Gastrocnemius medialis (tissue), 4 donors: ENCODE measurements at regions not wholly inside any gene's neighbourhood (a gene's known extent, or its start where the extent isn't known, plus 50 kb on each side); places are given as distances from the start of the nearest gene placed in this dataset.

ENCODE experiments used
- POLR2A ChIP-seq, 2 donors: fragments of 450-650 bp; IDR thresholded peaks; one replicate each; pipeline ENCODE4 v1.6.1; 2017; ENCODE audit warnings: antibody characterized with exemption in 2 of 2, mild to moderate bottlenecking in 2 of 2, moderate library complexity in 2 of 2
- TF ChIP-seq, protein P1 (sequence below), 5 experiments: fragments of 450-650 bp in 3 of 5; fragments of 200-600 bp in 2 of 5; sonication (generic) in 2 of 5; IDR thresholded peaks in 4 of 5; conservative IDR thresholded peaks in 1 of 5; 1 replicate in 4 of 5; 2 replicates in 1 of 5; pipeline ENCODE4 v1.5.1; 2016 to 2019; ENCODE audit warnings: antibody characterized with exemption in 5 of 5, mild to moderate bottlenecking in 3 of 5, moderate library complexity in 3 of 5

DNA sequence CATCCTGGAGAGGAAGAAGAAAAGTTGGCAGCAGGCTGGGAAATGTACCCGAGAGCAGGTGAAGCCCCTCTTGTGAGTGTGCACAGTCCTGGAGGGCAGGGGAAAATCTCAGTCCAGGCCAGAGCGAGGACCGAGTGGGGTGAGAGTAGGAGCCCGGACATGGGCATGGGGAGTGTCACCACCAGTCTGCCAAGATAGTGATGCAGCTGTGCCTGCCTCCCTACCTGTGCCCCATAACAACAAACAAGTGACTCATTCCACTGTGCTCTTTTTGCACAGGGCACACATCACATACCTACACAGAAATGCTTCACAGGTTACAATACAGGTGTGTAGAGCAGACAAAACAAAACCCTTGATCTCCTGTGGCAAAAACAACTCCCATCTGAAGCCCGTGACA is 205.9 kb upstream of the PELI2 start:
- TF ChIP-seq, protein P1, sequence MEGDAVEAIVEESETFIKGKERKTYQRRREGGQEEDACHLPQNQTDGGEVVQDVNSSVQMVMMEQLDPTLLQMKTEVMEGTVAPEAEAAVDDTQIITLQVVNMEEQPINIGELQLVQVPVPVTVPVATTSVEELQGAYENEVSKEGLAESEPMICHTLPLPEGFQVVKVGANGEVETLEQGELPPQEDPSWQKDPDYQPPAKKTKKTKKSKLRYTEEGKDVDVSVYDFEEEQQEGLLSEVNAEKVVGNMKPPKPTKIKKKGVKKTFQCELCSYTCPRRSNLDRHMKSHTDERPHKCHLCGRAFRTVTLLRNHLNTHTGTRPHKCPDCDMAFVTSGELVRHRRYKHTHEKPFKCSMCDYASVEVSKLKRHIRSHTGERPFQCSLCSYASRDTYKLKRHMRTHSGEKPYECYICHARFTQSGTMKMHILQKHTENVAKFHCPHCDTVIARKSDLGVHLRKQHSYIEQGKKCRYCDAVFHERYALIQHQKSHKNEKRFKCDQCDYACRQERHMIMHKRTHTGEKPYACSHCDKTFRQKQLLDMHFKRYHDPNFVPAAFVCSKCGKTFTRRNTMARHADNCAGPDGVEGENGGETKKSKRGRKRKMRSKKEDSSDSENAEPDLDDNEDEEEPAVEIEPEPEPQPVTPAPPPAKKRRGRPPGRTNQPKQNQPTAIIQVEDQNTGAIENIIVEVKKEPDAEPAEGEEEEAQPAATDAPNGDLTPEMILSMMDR (IDR thresholded peaks at IDR 0.05 in 4 of 5, conservative IDR thresholded peaks at IDR 0.05 in 1 of 5): no peak
- no peak for TF ChIP-seq POLR2A (IDR thresholded peaks at IDR 0.05)
